HCT116 (cell line): ENCODE measurements at regions not wholly inside any gene's neighbourhood (a gene's known extent, or its start where the extent isn't known, plus 50 kb on each side); places are given as distances from the start of the nearest gene placed in this dataset.

ENCODE experiments used
- ATAC-seq: fragments of 200-7000 bp; cut with Tn5 transposase; 2 replicates; pipeline ENCODE4 v1.9.1; 2020; ENCODE audit warnings: mild to moderate bottlenecking, moderate library complexity
- BruUV-seq: library from RNA; stranded (reverse); fragments of 400-500 nt; replicated peaks from 2 replicates; lab custom pipeline; 2021; lab: Mats Ljungman, UMichigan
- CTCF ChIA-PET: fragments of 300-600 bp; sonication (Branson Sonifier 250); formaldehyde crosslinking; loops from one replicate; lab custom pipeline; 2021; ENCODE audit warnings: antibody characterized with exemption; lab: Charles Lee
- POLR2A ChIA-PET: fragments of 300-600, 350-600 bp; sonication (Branson Sonifier 250); formaldehyde crosslinking; loops from one replicate; lab custom pipeline; 2021; ENCODE audit warnings: antibody characterized with exemption; lab: Charles Lee
- RAD21 ChIA-PET, 2 experiments: fragments of 300-600 bp; sonication (Branson Sonifier 250); formaldehyde crosslinking; loops; one replicate each; lab custom pipeline; 2023; ENCODE audit warnings: low total read pairs in 2 of 2; ENCODE audit not compliant: uncharacterized antibody in 2 of 2, unreplicated experiment in 2 of 2, low non-redundant PET in 1 of 2; lab: Charles Lee
- DNase-seq: peaks from one replicate; pipeline ENCODE4 v3.0.0-alpha.2; 2010; ENCODE audit warnings: low read depth, low spot score
- H2AFZ ChIP-seq: fragments of 200-600 bp; shearing (Covaris generic), sonication (generic); 2 replicates; pipeline ENCODE4 v1.6.1; 2017; ENCODE audit warnings: low read depth, mixed run types, mixed read lengths, antibody characterized with exemption, low read length; ENCODE audit not compliant: poor library complexity, severe bottlenecking
- H3K27ac ChIP-seq: 2 replicates; pipeline ENCODE4 v1.5.1; 2012; ENCODE audit warnings: low read depth, low read length
- H3K27me3 ChIP-seq: fragments of 200-600 bp; sonication (generic); 2 replicates; pipeline ENCODE4 v1.6.1; 2016; ENCODE audit warnings: mixed run types, low read length, mixed read lengths; ENCODE audit not compliant: insufficient read depth
- H3K36me3 ChIP-seq, 2 experiments: fragments of 200-500 bp in 1 of 2; fragments of 200-600 bp in 1 of 2; sonication (Bioruptor generic) in 1 of 2; sonication (generic) in 1 of 2; 2 replicates each; pipeline versions ENCODE4 v1.5.1 to v1.6.1; 2014 to 2016; ENCODE audit warnings: low read length in 2 of 2, inconsistent platforms in 1 of 2, mixed read lengths in 1 of 2, mixed run types in 1 of 2; ENCODE audit not compliant: insufficient read depth in 2 of 2, control insufficient read depth in 1 of 2
- H3K4me1 ChIP-seq, 2 experiments: fragments of 200-600 bp in 1 of 2; sonication (generic) in 1 of 2; 2 replicates each; pipeline versions ENCODE4 v1.5.1 to v1.6.1; 2012 to 2017; ENCODE audit warnings: low read length in 2 of 2, inconsistent platforms in 1 of 2, mild to moderate bottlenecking in 1 of 2, mixed read lengths in 1 of 2, mixed run types in 1 of 2, moderate library complexity in 1 of 2; ENCODE audit not compliant: insufficient read depth in 2 of 2, control insufficient read depth in 1 of 2
- H3K4me2 ChIP-seq: fragments of 200-600 bp; sonication (generic); 2 replicates; pipeline ENCODE4 v1.6.1; 2017; ENCODE audit warnings: mixed run types, low read length, mixed read lengths
- H3K4me3 ChIP-seq, 2 experiments: fragments of 200-600 bp in 1 of 2; sonication (generic) in 1 of 2; replicated peaks in 1 of 2; 2 replicates each; pipeline ENCODE4 v1.5.1; 2011 to 2016; ENCODE audit warnings: low read length in 2 of 2, control low read depth in 1 of 2, low read depth in 1 of 2, mild to moderate bottlenecking in 1 of 2, mixed read lengths in 1 of 2, mixed run types in 1 of 2
- H3K79me2 ChIP-seq: fragments of 200-600 bp; sonication (generic); 2 replicates; pipeline ENCODE4 v1.6.1; 2017; ENCODE audit warnings: mild to moderate bottlenecking, mixed run types, low read length, moderate library complexity, mixed read lengths; ENCODE audit not compliant: insufficient read depth
- H3K9ac ChIP-seq: fragments of 200-600 bp; sonication (generic); 2 replicates; pipeline ENCODE4 v1.6.1; 2016; ENCODE audit warnings: low read length, mixed read lengths
- H3K9me2 ChIP-seq: fragments of 200-600 bp; sonication (generic), shearing (Covaris generic); 2 replicates; pipeline ENCODE4 v1.6.1; 2017; ENCODE audit warnings: mixed run types, mild to moderate bottlenecking, moderate library complexity; ENCODE audit not compliant: insufficient read depth
- H3K9me3 ChIP-seq, 2 experiments: fragments of 200-500 bp in 1 of 2; fragments of 200-600 bp in 1 of 2; sonication (Bioruptor generic) in 1 of 2; sonication (generic) in 1 of 2; 2 replicates each; pipeline ENCODE4 v1.6.1; 2014 to 2017; ENCODE audit warnings: low read length in 2 of 2, mixed read lengths in 2 of 2, inconsistent platforms in 1 of 2, low read depth in 1 of 2, mild to moderate bottlenecking in 1 of 2, mixed run types in 1 of 2, moderate library complexity in 1 of 2; ENCODE audit not compliant: control insufficient read depth in 1 of 2, insufficient read depth in 1 of 2
- H4K20me1 ChIP-seq: fragments of 200-600 bp; sonication (generic), shearing (Covaris generic); 2 replicates; pipeline ENCODE4 v1.6.1; 2017; ENCODE audit warnings: mixed run types, mild to moderate bottlenecking, moderate library complexity; ENCODE audit not compliant: insufficient read depth
- CEBPB ChIP-seq: IDR thresholded peaks from 2 replicates; pipeline ENCODE4 v1.6.1; 2012; ENCODE audit warnings: low read depth
- CTCF ChIP-seq, 3 experiments: fragments of 200-600 bp in 1 of 3; sonication (generic) in 1 of 3; IDR thresholded peaks in 2 of 3; conservative IDR thresholded peaks in 1 of 3; 2 replicates each; pipeline ENCODE4 v1.5.1; 2012 to 2017; ENCODE audit warnings: low read depth in 2 of 3, low read length in 2 of 3, antibody characterized with exemption in 1 of 3, borderline replicate concordance in 1 of 3, control low read depth in 1 of 3, mild to moderate bottlenecking in 1 of 3, mixed read lengths in 1 of 3, mixed run types in 1 of 3, moderate library complexity in 1 of 3; ENCODE audit not compliant: insufficient read depth in 1 of 3
- EGR1 ChIP-seq: IDR thresholded peaks from 2 replicates; pipeline ENCODE4 v1.6.1; 2012; ENCODE audit warnings: low read depth
- FOSL1 ChIP-seq: IDR thresholded peaks from 2 replicates; pipeline ENCODE4 v1.6.1; 2012; ENCODE audit warnings: low read depth
- SP1 ChIP-seq: IDR thresholded peaks from 2 replicates; pipeline ENCODE4 v1.6.1; 2012; ENCODE audit warnings: low read depth
- SRF ChIP-seq: IDR thresholded peaks from 2 replicates; pipeline ENCODE4 v1.6.1; 2012; ENCODE audit warnings: low read depth
- TCF7L2 ChIP-seq: IDR thresholded peaks from 2 replicates; pipeline ENCODE4 v1.7.0; 2011; ENCODE audit warnings: borderline replicate concordance, inconsistent platforms; ENCODE audit not compliant: insufficient read depth, insufficient read length; ENCODE audit errors: extremely low read depth
- ZBTB33 ChIP-seq: IDR thresholded peaks from 2 replicates; pipeline ENCODE4 v1.6.1; 2011; ENCODE audit warnings: mild to moderate bottlenecking, low read length, moderate library complexity; ENCODE audit not compliant: insufficient replicate concordance; ENCODE audit errors: extremely low read depth
- ZFX ChIP-seq: fragments of 450-650 bp; IDR thresholded peaks from 2 replicates; pipeline ENCODE4 v1.6.1; 2017
- intact Hi-C: fragments of 100-400 bp; cut with micrococcal nuclease; formaldehyde crosslinking; loops from 2 replicates; pipeline ENCODE4 v1.10.0; 2022

- H3K4me3 ChIP-seq, result no peak overlapping the region
- RAD21 ChIA-PET, result no interaction called here
- no peak for DNase-seq
- BruUV-seq, result no TSS peak
- no peak overlapping the region for H3K4me2 ChIP-seq
- no peak overlapping the region for H2AFZ ChIP-seq
- no peaks in the 10 kb centered on the region for H3K4me1 ChIP-seq
- no peaks in the 10 kb centered on the region for H3K9me3 ChIP-seq
- H3K79me2 ChIP-seq, result no peaks in the 10 kb centered on the region
- no peak overlapping the region for H3K27ac ChIP-seq
- intact Hi-C loops, result no loop called here
- H3K9me2 ChIP-seq, result no peaks in the 10 kb centered on the region
- H3K27me3 ChIP-seq, result no peaks in the 10 kb centered on the region
- no peak overlapping the region for H3K9ac ChIP-seq
- no peaks in the 10 kb centered on the region for H3K36me3 ChIP-seq
- CTCF ChIA-PET, result no interaction called here
- no peaks in the 10 kb centered on the region for H4K20me1 ChIP-seq
- no peak for ATAC-seq
- no peak for TF ChIP-seq CEBPB
- no peak for TF ChIP-seq CTCF (IDR thresholded peaks at IDR 0.05 in 2 of 3, conservative IDR thresholded peaks at IDR 0.05 in 1 of 3; ENCODE audit: borderline replicate concordance in 1 of 3, insufficient read depth in 1 of 3, low read depth in 2 of 3, low read length in 2 of 3)
- no peak for TF ChIP-seq TCF7L2
- TF ChIP-seq SRF, result no peak
- no peak for TF ChIP-seq ZBTB33
- TF ChIP-seq ZFX, result no peak
- no peak for TF ChIP-seq EGR1
- no peak for TF ChIP-seq SP1
- no peak for TF ChIP-seq FOSL1
- POLR2A ChIA-PET, result no interaction called here
Measured at GRCh38 chr12:83476006-83476405, 789.3 kb downstream of the TMTC2 start.
